ENCODE measurements at regions not wholly inside any gene's neighbourhood (a gene's known extent, or its start where the extent isn't known, plus 50 kb on each side); places are given as distances from the start of the nearest gene placed in this dataset.

DNA sequence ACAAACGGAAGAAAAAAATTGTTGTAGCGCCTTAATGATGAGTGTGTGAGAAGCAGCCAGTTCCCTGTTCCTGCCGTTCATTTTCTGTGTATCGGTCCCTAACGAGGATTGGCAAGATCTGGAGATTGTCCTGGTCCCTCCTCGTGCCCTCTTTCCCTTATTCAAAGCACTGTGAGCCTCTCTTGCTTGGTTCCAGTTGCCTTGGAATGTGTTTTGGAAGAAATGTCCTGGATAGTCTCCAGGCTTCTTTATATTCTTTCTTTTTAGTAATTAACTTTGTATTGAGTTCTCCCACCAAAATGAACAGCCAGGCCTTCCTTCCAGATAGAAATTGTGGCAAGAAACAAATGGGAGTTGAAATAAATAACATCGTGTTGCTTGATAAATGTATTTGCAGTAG lies 348.3 kb downstream of the CDH26 start:
- no peak overlapping the region for H3K4me3 Mint-ChIP-seq
- H3K27ac Mint-ChIP-seq, result no peak overlapping the region
- H3K4me1 Mint-ChIP-seq, result peaks cover 6% of the 10 kb centered on the region
- H3K9me3 Mint-ChIP-seq, result peaks cover 22% of the 10 kb centered on the region
- DNase-seq, result no peak
- H3K36me3 Mint-ChIP-seq (ENCODE audit: low read depth), result no peaks in the 10 kb centered on the region
- TF ChIP-seq, protein P1, sequence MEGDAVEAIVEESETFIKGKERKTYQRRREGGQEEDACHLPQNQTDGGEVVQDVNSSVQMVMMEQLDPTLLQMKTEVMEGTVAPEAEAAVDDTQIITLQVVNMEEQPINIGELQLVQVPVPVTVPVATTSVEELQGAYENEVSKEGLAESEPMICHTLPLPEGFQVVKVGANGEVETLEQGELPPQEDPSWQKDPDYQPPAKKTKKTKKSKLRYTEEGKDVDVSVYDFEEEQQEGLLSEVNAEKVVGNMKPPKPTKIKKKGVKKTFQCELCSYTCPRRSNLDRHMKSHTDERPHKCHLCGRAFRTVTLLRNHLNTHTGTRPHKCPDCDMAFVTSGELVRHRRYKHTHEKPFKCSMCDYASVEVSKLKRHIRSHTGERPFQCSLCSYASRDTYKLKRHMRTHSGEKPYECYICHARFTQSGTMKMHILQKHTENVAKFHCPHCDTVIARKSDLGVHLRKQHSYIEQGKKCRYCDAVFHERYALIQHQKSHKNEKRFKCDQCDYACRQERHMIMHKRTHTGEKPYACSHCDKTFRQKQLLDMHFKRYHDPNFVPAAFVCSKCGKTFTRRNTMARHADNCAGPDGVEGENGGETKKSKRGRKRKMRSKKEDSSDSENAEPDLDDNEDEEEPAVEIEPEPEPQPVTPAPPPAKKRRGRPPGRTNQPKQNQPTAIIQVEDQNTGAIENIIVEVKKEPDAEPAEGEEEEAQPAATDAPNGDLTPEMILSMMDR (IDR thresholded peaks at IDR 0.05), result no peak
- peaks cover 7% of the 10 kb centered on the region for H3K27me3 Mint-ChIP-seq (ENCODE audit: low read depth, poor library complexity)

DNA sequence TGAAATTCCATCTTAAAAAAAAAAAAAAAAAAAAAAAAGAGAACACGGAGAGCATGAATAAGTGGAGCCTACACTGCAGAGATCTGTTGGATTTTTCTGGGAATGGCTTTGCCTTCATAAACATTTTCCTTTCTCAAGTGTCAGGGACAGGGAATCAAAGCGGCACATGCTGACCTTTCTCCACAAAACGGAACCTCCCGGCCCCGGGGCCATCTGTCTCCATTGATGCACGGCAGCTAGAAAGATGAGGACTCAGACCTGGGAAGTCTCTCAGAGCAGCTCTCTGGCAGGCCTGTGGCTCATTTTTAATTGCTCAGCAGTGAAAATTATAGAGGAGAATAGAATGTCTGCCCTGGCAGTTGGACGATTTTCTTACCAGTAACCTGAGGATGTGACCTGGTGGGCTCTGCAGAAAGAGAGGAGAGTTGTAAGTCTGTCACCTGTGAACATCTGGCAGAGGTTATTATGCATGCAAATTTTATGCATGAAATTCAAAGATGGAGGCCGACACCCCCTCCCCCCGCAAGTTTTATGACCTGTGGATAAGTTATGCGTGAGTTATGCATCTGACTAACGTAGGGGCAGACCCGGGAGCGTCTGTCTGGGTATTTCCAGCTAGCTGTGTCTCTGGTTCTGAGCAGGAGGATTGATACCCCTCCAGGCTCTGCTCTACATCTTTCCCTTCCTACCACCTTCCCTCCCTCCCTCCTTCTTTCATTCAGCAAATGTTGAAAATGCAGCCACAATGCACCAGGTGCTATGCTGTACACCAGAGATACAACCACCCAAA lies 352.5 kb downstream of the CDH26 start:
- no peak overlapping the region for H3K4me3 Mint-ChIP-seq
- H3K27ac Mint-ChIP-seq, result no peak overlapping the region
- TF ChIP-seq, protein P1 (IDR thresholded peaks at IDR 0.05), result no peak
- H3K9me3 Mint-ChIP-seq, result peaks cover 53% of the 10 kb centered on the region
- no peaks in the 10 kb centered on the region for H3K36me3 Mint-ChIP-seq (ENCODE audit: low read depth)
- peak; percentile 28 for DNase-seq
- peaks cover 16% of the 10 kb centered on the region for H3K27me3 Mint-ChIP-seq (ENCODE audit: low read depth, poor library complexity)
- H3K4me1 Mint-ChIP-seq, result peaks cover 6% of the 10 kb centered on the region

DNA sequence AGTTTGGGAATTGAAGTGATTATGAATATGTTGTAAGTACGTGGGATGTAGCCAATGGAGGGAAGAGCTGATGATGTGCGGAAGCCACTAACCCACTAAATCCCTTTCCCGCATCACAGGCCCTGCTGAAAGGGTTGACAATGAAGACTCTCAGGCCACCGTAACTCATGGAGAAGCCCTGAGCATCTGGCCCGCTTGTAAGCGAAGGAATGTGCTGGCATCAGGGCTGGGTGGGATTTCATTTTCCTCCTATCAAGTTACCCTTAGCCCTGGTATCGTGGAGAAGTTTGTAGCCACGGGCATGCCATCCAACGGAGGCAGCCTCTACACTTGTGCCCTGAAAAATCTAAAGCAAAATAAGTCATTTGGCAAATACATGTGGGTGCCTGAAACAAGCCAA lies 355.0 kb downstream of the CDH26 start:
- Mint-ChIP-seq H3K27ac (no peak overlapping the region), H3K4me1 (peaks cover 6% of the 10 kb centered on the region), H3K27me3 (ENCODE audit: low read depth, poor library complexity) (peaks cover 18% of the 10 kb centered on the region), H3K4me3 (no peak overlapping the region), H3K36me3 (ENCODE audit: low read depth) (no peaks in the 10 kb centered on the region), H3K9me3 (peaks cover 61% of the 10 kb centered on the region)
- DNase-seq, result no peak
- TF ChIP-seq, protein P1 (IDR thresholded peaks at IDR 0.05), result no peak

DNA sequence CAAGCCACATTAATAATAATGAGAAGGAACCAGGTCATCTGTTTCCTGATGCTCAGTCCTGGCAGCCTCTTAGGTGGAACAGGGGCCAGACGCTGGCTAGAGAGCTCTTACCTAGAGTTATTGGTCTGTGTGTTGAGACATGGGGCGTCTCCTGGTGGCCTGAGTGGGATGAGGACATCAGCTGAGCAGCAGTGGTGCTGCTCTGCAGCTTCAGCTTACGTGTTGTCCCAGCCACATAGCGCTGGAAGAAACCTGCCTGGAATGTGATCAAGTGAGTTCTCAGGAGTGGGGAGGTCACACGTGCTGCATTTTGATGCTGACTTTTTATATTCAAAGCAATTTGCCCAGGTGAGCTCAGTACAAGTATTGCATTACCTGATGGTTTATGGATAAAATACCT lies 355.4 kb downstream of the CDH26 start:
- Mint-ChIP-seq H3K9me3 (peaks cover 64% of the 10 kb centered on the region), H3K36me3 (ENCODE audit: low read depth) (no peaks in the 10 kb centered on the region), H3K4me1 (peaks cover 6% of the 10 kb centered on the region), H3K27ac (no peak overlapping the region), H3K27me3 (ENCODE audit: low read depth, poor library complexity) (peaks cover 21% of the 10 kb centered on the region), H3K4me3 (no peak overlapping the region)
- DNase-seq, result no peak
- TF ChIP-seq, protein P1 (IDR thresholded peaks at IDR 0.05), result no peak

DNA sequence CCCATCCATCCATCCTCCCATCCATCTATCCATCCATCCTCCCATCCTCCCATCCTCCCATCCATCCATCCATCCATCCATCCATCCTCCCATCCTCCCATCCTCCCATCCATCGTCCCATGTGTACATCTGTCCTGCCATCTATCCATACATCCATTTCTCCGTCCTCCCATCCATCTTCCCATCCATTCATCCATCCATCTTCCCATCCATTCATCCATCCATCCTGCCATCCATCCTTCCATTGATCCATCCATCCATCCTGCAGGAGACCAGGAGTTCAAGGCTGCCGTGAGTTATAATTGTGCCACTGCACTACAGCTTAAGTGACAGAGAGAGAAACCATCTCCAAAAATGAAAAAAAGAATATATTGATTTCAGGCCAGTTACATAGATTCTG lies 356.5 kb downstream of the CDH26 start:
- peaks cover 21% of the 10 kb centered on the region for H3K27me3 Mint-ChIP-seq (ENCODE audit: low read depth, poor library complexity)
- H3K4me3 Mint-ChIP-seq, result no peak overlapping the region
- TF ChIP-seq, protein P1 (IDR thresholded peaks at IDR 0.05), result no peak
- H3K9me3 Mint-ChIP-seq, result peaks cover 62% of the 10 kb centered on the region
- DNase-seq, result no peak
- H3K4me1 Mint-ChIP-seq, result peaks cover 16% of the 10 kb centered on the region
- H3K27ac Mint-ChIP-seq, result no peak overlapping the region
- no peaks in the 10 kb centered on the region for H3K36me3 Mint-ChIP-seq (ENCODE audit: low read depth)
